Inferior parietal cortex (tissue), 1 donor: ENCODE measurements at regions not wholly inside any gene's neighbourhood (a gene's known extent, or its start where the extent isn't known, plus 50 kb on each side); places are given as distances from the start of the nearest gene placed in this dataset.
"Not testable (repeated sequence)": the region's sequence is repeated elsewhere in the genome, so short reads cannot be mapped to it uniquely, and the experiment has no call there.

Experiments used
- DNase-seq: peaks from one replicate; pipeline ENCODE4 v3.0.0-alpha.2; 2016; ENCODE audit errors: extremely low spot score

DNA sequence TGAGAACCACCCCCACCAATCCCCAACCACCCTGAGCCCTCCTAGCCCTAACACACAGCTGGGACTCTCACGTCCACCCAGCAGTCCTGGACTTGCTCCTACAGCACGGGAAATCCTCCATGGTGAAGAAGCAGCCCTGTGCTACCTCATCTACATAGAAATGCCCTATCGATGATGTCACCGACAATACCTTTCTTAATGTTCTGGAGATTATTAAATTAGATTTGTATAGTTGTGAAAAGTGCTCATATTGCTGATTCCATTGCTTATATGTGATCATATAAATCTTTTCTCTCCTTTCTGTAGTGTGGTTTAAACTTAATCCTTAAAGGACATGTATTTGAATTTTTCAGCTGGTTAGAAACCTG is 97.1 kb downstream of the PPIAL4G start:
- not testable (repeated sequence) for DNase-seq

DNA sequence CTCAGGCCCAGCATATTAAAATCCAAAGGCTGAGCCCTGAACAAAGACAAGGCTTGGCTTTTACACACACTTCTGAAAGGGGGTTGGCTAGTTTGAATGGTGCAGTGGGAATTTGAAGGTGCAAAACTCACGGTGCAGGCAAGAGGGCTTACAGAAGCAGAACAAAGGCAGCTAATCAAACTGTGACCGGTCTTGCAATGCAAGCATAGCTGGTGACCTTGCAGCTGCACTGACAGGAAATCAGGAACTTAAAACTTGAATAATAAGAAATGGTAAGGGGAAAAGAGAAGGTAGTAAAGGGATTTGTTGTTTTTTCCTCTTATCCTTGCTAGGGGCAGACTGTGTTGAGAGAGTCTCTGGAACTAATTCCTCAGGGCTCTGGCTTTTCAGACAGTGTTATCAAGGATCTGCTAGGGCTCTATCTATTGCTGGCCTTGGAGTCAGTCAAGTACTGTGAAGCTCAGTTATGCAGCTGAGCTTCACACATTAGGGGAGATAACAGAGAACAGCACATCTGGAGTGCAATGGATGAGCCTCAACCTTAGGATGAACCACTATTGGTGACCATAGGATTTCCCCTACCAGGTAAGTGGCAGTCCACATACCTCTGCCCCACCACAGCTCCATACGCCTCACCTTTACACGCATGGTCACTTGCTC is 97.6 kb downstream of the PPIAL4G start:
- no peak for DNase-seq

DNA sequence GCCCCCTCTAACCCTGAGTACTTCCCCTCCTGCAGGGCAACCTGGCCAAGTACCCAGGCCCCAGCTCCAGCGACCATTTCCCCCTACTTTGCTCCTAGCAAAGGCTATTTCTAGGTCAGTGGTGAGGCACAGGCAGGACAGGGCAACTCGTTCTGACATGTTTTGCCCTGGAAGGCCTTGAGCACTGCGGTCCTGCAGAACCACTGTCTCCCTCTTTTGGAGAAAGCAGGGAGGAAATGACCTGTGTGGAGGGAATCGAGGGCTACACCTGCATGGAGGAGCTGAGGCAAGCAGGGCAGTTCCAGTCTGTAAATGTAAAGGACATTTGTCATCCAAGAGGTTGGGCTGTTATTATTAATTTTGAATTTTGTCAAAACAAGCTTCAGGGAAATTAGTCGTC is 99.1 kb downstream of the PPIAL4G start:
- no peak for DNase-seq

DNA sequence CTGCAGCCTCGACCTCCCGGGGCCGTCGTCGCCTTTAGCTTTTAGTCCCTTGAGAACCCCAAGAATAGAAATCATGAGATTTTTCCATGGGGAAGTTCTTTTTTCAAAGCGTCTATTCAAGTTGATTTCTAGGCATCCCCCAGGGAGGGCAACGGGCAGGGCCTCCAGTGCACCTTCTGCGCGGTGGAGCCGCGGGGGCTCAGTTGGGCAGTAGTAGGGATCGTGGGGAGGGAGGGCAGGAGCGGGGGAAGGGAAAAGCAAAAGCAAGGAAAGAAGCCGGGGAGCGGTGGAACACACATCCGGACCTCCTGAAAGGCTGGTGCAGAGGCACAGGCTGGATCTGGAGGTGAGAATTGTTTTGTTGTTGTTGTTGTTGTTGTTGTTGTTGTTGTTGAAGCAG is 103.4 kb downstream of the PPIAL4G start:
- no peak for DNase-seq

GRCh38 chr1:148379170-148379500 is 104.0 kb downstream of the PPIAL4G start:
- no peak for DNase-seq

DNA sequence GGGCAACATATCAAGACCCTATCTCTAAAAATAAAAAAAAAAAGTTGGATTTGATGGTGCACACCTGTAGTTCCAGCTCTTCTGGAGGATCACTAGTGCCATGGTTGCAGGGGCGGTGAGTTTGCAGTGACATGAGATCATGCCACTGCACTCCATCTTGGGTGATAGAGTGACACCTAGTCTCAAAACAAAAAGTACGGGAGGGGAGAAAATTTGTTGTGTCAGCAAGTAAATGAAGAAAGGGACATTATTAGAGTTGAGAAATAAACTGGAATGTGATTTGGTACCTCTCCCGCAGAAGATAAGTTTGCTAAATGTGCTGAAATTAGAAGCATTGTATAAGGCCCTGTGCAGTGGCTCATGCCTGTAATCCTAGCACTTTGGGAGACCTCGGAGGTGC is 105.1 kb downstream of the PPIAL4G start:
- not testable (repeated sequence) for DNase-seq

GRCh38 chr1:148377045-148377444 is 106.1 kb downstream of the PPIAL4G start:
- DNase-seq, result not testable (repeated sequence)

DNA sequence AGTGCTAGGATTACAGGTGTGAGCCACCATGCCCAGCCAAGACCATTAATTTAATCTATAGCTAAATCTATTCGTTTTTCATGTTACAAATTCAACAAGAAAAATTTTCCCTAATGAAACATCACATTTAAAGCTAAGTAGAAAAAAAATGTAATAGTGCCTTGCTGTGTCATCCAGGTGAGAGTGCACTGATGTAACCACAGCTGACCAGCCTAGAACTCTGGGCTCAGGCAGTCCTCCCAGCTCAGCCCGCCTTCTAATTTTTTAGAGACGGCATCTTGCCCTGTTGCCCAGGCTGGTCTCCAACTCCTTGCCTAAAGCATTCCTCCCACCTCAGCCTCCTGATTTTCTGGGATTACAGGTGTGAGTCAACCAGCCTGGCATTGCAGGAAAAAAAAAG is 109.0 kb downstream of the PPIAL4G start:
- DNase-seq, result no peak

GRCh38 chr1:148373192-148373925 is 109.7 kb downstream of the PPIAL4G start:
- DNase-seq, result no peak

DNA sequence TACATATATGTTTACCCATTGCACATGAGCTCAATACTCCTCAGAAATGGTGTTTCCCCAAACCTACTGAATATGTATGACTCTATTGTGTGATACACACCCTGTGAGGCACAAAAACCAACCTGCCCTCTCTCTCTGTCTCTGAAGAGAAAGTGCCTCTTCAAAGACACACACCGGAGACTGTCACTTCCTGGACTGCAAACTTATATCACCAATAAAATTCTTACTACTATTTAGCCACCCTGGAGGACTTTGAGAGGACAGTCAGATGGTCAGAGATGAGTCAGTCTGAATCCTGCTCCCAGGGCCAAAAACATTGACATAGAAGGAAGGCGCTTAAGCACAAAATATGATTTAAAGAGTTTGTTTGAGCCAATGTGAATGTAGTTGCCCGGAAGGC is 110.4 kb downstream of the PPIAL4G start:
- no peak for DNase-seq

DNA sequence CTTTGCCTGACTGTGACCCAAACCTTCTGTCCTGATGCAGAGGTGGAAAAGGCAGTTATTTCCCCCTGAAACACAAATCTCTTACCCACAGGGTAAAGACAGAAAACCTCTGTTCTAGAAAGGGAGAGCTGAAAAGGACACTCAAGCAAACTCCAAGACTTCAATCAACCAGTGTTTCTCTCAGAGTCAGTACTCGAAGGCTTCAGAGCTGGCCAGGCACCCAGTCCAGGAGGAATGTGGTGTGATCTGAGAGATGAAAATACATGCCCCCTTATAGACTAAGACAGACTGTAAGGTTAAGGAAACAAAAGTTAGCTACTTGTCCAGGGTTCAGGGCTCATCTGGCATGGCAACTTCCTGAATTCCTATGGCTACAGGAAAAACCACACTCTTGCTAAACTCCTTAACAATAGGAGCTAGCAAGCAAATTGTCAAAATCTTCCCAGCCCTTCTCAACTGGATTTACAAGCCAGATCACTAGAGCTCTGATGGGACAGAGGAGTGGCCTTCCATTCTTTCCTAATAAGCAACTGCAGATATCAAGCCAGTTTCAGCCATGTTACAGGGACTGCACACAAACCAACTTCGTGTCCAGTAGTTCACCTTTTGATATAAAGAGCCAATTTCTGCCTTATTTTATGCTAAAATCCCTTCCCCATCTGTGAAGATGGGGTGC is 110.9 kb downstream of the PPIAL4G start:
- DNase-seq, result not testable (repeated sequence)

GRCh38 chr1:148371551-148371994 is 111.5 kb downstream of the PPIAL4G start:
- peak; percentile 90 for DNase-seq

GRCh38 chr1:148370661-148371060 is 112.4 kb downstream of the PPIAL4G start:
- DNase-seq, result not testable (repeated sequence)

DNA sequence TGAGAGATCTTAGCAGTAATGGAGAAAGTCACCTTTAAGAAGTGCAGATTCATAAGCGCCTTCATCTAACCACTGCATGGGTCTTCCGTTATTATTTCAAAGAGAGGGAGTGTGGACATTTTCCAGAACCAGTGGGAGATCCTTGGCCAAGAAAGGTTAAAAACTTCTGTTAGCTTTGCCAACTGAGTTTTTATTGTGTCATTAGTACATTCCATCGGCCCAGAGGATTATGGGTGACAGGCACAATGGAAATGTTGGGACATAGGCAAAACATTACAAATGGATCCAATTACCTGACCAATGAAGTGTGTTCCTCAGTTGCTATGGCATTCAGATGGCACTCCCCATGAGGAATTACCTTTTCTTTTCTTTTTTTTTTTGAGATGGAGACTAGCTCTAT is 115.5 kb downstream of the PPIAL4G start:
- DNase-seq, result no peak

DNA sequence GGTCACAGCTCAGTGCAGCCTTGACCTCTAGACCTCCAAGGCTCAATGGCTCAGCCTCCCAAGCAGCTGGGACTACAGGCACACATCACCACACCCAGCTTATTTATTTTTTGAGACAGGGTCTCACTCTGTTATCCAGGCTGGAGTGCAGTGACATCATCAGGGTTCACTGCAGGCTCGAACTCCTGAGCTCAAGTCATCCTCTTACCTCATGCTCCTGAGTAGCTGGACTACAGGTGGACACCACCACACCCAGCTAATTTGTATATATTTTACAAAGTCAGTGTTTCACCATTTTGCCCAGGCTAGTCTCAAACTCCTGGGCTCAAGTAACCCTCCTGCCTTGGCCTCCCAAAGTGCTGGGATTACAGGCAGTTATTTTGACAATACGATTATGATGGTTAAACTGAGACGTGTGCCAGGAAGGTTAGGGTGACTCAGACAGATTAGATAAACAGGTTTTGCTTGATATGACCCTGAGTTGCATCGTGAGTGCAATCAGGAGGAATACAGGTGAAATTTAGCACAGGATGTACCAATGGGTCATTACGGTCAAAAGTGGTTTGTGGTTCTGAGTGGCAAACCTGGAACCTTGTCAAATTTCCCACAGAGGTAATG is 116.9 kb downstream of the PPIAL4G start:
- DNase-seq, result not testable (repeated sequence)

- not testable (repeated sequence) for DNase-seq
Observed at GRCh38 chr1:148365151-148365550, 118.0 kb downstream of the PPIAL4G start.

DNA sequence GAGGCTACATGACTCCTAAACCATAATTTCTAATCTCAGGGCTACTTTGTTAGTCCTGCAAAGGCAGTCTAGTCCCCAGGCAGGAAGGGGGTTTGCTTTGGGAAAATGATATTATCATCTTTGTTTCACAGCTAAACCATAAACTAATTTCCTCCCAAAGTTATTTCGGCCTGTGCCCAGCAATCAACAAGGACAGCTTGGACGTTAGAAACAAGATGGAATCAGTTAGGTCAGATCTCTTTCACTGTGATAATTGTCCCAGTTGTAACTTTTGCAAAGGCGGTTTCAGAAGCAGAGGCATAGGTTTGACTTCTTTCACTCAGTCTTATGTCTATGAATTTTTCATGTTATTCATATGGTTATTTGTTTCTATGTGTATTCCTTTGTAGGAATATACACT is 119.1 kb downstream of the PPIAL4G start:
- not testable (repeated sequence) for DNase-seq

GRCh38 chr1:148363439-148363810 is 119.7 kb downstream of the PPIAL4G start:
- DNase-seq, result no peak

DNA sequence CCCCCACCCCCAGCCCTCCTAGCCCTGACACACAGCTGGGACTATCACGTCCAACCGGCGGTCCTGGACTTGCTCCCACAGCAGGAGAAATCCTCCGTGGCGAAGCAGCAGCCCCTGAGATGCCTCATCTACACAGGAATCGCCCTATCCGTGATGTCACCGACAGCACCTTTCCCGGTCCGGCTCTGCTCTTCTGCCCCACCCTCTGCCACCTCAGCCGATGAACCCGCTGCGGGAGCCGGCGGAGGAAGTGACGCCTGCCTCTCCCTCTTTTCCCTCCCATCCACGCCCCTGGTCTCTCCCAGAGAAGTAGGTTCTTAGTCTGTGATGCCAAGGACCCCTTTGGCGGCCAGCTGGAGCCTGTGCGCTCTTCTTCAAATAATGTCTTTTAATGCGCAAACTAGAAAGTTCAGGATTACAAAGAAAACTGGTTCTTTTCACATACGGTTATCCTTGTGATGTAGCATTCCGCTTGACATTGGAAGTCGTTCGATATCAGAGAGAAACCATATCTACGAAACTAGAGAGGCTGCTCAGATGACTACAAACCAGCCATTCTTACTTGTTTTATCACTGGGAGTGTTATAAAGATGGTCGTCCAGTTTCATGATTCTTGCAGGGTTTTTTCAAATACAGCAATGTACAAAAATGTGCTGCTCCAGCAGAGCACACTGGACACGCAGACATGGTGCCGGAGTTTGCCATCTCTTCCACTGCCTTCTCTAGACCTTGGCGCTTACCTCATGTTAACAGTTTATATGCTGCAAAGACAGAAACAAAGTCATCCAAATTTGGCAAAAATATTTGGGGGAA is 120.3 kb downstream of the PPIAL4G start:
- no peak for DNase-seq

DNA sequence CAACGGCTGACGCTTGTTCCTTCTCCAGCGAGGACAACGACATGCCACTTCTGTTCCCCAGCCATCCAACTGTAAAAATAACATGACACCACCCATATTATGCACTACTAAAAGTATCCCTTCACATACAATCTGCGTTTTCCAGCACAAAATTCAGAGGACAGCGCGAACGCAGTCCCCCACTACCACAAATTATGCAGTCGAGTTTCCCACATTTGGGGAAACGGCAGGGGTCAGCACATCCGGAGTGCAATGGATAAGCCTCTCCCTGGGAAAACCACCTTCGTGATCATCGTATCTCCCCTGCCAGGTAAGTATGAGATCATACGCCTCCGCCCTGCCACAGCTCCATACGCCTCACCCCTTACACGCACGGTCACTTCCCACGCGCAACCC is 120.9 kb downstream of the PPIAL4G start:
- DNase-seq, result no peak

DNA sequence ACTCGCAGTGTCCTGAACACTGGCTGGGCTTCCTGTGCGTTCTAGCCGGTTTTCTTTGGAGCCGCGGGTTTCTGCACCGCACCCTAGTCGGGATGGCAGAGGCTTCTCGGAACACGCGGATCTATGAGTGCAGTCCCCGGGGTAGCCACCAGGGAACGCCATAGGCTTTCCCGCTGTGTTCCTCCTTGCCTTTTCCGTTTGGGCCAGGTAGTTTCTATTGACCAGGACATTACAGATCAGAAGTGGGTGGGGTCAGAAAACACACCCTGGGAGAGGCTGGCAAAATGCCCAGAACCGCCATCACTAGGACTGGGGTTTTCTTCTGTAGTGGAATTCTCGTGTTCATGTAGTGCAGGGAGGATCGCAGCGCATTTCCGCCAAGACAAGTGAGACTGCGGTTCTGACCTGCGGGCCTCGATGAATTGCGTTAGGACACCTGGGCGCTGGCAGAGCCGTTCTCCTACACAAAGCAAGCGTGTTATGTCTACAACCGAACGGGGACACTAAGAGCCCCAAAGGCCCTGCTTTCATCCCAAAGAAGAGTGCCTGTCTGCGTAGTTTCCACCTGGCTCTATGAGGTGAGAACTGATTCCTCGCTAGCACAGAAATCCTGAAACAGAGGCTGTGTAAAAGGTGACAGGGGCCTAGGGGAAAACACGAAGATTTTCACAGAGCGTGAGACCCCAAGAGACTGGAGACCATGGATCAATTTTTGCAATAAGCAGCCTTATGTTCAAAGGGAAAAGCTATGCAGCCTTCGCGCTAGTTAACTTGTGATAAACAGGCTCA is 121.5 kb downstream of the PPIAL4G start:
- DNase-seq, result not testable (repeated sequence)
